ENCODE measurements at regions not wholly inside any gene's neighbourhood (a gene's known extent, or its start where the extent isn't known, plus 50 kb on each side); places are given as distances from the start of the nearest gene placed in this dataset.

- TF ChIP-seq MAFG (tag; conservative IDR thresholded peaks at IDR 0.05), result peak; percentile 31; the same call in 1 of the 2 replicates
- no peak for TF ChIP-seq ZNF232 (CRISPR knock-in tag; IDR thresholded peaks at IDR 0.05)
- peak; percentile 44; the same call in 1 of the 2 replicates for TF ChIP-seq ZNF316 (IDR thresholded peaks at IDR 0.05)
- peak; percentile 14; the same call in 1 of the 2 replicates for TF ChIP-seq C11orf30 (IDR thresholded peaks at IDR 0.05; ENCODE audit: low read depth)
- no peaks in the 10 kb centered on the region for H3K36me3 ChIP-seq (ENCODE audit: control insufficient read depth, insufficient read depth, low read length)
- CTCF ChIA-PET (ENCODE audit: low intra/inter-chr PET ratio), result no interaction called here
- no peak for FAIRE-seq
- no peaks in the 10 kb centered on the region for H3K27me3 ChIP-seq (ENCODE audit: control insufficient read depth in 2 of 2, insufficient read depth in 2 of 2, low read length in 2 of 2)
- POLR2A ChIA-PET, result interaction anchor here (0.7 kb wide), 1 partner anchor 35 kb away, joined by 3 read pairs; no protein-coding TSS in a partner anchor
- no peak for ATAC-seq
- intact Hi-C loops (cut with micrococcal nuclease), result no loop called here
- no peaks in the 10 kb centered on the region for H4K20me1 ChIP-seq (replicated peaks; ENCODE audit: control insufficient read depth, insufficient read depth, low read length)
- in situ Hi-C loops (cut with MboI), result no loop called here
- no peak overlapping the region for H2AFZ ChIP-seq (ENCODE audit: low read depth, low read length)
- H3K4me3 ChIP-seq, result no peak overlapping the region
- no peaks in the 10 kb centered on the region for H3K79me2 ChIP-seq (ENCODE audit: control insufficient read depth, insufficient read depth, low read length)
- no peak overlapping the region for H3K27ac ChIP-seq (ENCODE audit: extremely low read depth, low read depth, low read length)
- H3K9me1 ChIP-seq (ENCODE audit: control insufficient read depth, insufficient read depth, low read length), result no peaks in the 10 kb centered on the region
- no peak for DNase-seq (ENCODE audit: extremely low read depth in 1 of 4, low spot score in 3 of 4)
- H3K4me2 ChIP-seq (ENCODE audit: insufficient read depth, low read length), result no peak overlapping the region
- H3K9me3 ChIP-seq (replicated peaks; ENCODE audit: control insufficient read depth, insufficient read depth, low read depth, low read length), result no peaks in the 10 kb centered on the region; the same call in 1 of the 2 replicates
- H3K9ac ChIP-seq (ENCODE audit: insufficient read depth in 1 of 2, low read depth in 2 of 2, low read length in 2 of 2), result no peak overlapping the region
- no TSS peak for BruUV-seq (replicated peaks)
- no peaks in the 10 kb centered on the region; a peak in 1 of 5 replicates for H3K4me1 ChIP-seq (replicated peaks in 1 of 2; ENCODE audit: control insufficient read depth in 2 of 2, insufficient read depth in 2 of 2, low read length in 2 of 2)
These were observed 1070.3 kb downstream of the JRKL start for GRCh38 chr11:97460091-97460490.

GRCh38 chr11:97461044-97461880 is 1071.4 kb downstream of the JRKL start:
- Histone ChIP-seq H3K9me1 (ENCODE audit: control insufficient read depth, insufficient read depth, low read length) (no peaks in the 10 kb centered on the region), H3K27me3 (ENCODE audit: control insufficient read depth in 2 of 2, insufficient read depth in 2 of 2, low read length in 2 of 2) (no peaks in the 10 kb centered on the region), H3K4me1 (replicated peaks in 1 of 2; ENCODE audit: control insufficient read depth in 2 of 2, insufficient read depth in 2 of 2, low read length in 2 of 2) (no peaks in the 10 kb centered on the region; a peak in 1 of 5 replicates), H3K4me3 (no peak overlapping the region), H3K27ac (ENCODE audit: extremely low read depth, low read depth, low read length) (no peak overlapping the region), H3K79me2 (ENCODE audit: control insufficient read depth, insufficient read depth, low read length) (no peaks in the 10 kb centered on the region), H2AFZ (ENCODE audit: low read depth, low read length) (no peak overlapping the region), H3K36me3 (ENCODE audit: control insufficient read depth, insufficient read depth, low read length) (no peaks in the 10 kb centered on the region), H4K20me1 (replicated peaks; ENCODE audit: control insufficient read depth, insufficient read depth, low read length) (no peaks in the 10 kb centered on the region), H3K4me2 (ENCODE audit: insufficient read depth, low read length) (no peak overlapping the region), H3K9me3 (replicated peaks; ENCODE audit: control insufficient read depth, insufficient read depth, low read depth, low read length) (no peaks in the 10 kb centered on the region; the same call in 1 of the 2 replicates), H3K9ac (ENCODE audit: insufficient read depth in 1 of 2, low read depth in 2 of 2, low read length in 2 of 2) (no peak overlapping the region)
- in situ Hi-C loops (cut with MboI), result no loop called here
- ChIA-PET CTCF (ENCODE audit: low intra/inter-chr PET ratio) (interaction anchor here (0.6 kb wide), 1 partner anchor 994 kb away, joined by 3 read pairs; no protein-coding TSS in a partner anchor), POLR2A (no interaction called here)
- intact Hi-C loops (cut with micrococcal nuclease), result no loop called here
- TF ChIP-seq ZNF280B (CRISPR knock-in tag; IDR thresholded peaks at IDR 0.05) (no peak), ELK3 (CRISPR knock-in tag; IDR thresholded peaks at IDR 0.05) (no peak)
- FAIRE-seq (no peak), DNase-seq (ENCODE audit: extremely low read depth in 1 of 4, low spot score in 3 of 4) (no peak), ATAC-seq (no peak)
- 4% methylated on average over 20 of the region's 21 CpGs for WGBS (ENCODE audit: insufficient coverage, low coverage, missing lambda C conversion rate)
- no TSS peak for BruUV-seq (replicated peaks)

All from K562 (cell line).